ENCODE measurements at regions not wholly inside any gene's neighbourhood (a gene's known extent, or its start where the extent isn't known, plus 50 kb on each side); places are given as distances from the start of the nearest gene placed in this dataset.

- Histone ChIP-seq H4K91ac (ENCODE audit: insufficient read depth, low read depth, low read length) (no peak overlapping the region), H3K9me1 (ENCODE audit: insufficient read depth, low read length) (no peaks in the 10 kb centered on the region), H4K5ac (ENCODE audit: low read depth, low read length) (no peak overlapping the region), H2BK20ac (ENCODE audit: low read depth, low read length) (no peak overlapping the region), H2BK15ac (ENCODE audit: low read depth, low read length) (no peak overlapping the region), H4K20me1 (ENCODE audit: insufficient read depth, low read length) (no peaks in the 10 kb centered on the region), H3K4me2 (ENCODE audit: low read depth, low read length) (no peak overlapping the region), H3K79me1 (ENCODE audit: low read depth in 1 of 2, low read length in 2 of 2) (no peaks in the 10 kb centered on the region), H3K4me1 (ENCODE audit: control insufficient read depth, insufficient read depth, low read length) (no peaks in the 10 kb centered on the region), H3K18ac (ENCODE audit: low read depth, low read length) (no peak overlapping the region), H4K8ac (ENCODE audit: low read depth in 2 of 2, low read length in 2 of 2) (no peak overlapping the region), H2AFZ (replicated peaks; ENCODE audit: low read length, poor library complexity) (no peak overlapping the region), H3K9me3 (ENCODE audit: control insufficient read depth, insufficient read depth, low read length) (no peaks in the 10 kb centered on the region), H3K27ac (ENCODE audit: insufficient read depth, low read length) (no peak overlapping the region), H3K23ac (ENCODE audit: low read depth, low read length) (no peak overlapping the region), H3K9ac (ENCODE audit: low read depth, low read length) (no peak overlapping the region), H2BK120ac (ENCODE audit: low read depth, low read length) (no peak overlapping the region), H2BK5ac (ENCODE audit: low read depth, low read length, poor library complexity, severe bottlenecking) (no peak overlapping the region), H2AK9ac (replicated peaks; ENCODE audit: low read depth, low read length, poor library complexity) (no peak overlapping the region), H3K4me3 (ENCODE audit: insufficient read depth, low read depth, low read length) (no peak overlapping the region), H3K14ac (replicated peaks; ENCODE audit: low read depth, low read length) (no peak overlapping the region), H3K56ac (ENCODE audit: extremely low read depth, insufficient read depth, low read length) (no peak overlapping the region), H2AK5ac (ENCODE audit: low read depth, low read length) (no peak overlapping the region), H3K4ac (ENCODE audit: low read depth, low read length) (no peak overlapping the region), H3K27me3 (ENCODE audit: control insufficient read depth, insufficient read depth, low read length) (no peaks in the 10 kb centered on the region; the same call in 1 of the 2 replicates), H3K36me3 (ENCODE audit: control insufficient read depth, insufficient read depth, low read length) (no peaks in the 10 kb centered on the region)
- dilution Hi-C loops (cut with HindIII; ENCODE audit: low sequenced_read_pairs, unreplicated experiment) (no loop called here), in situ Hi-C loops (cut with MboI; ENCODE audit: low sequenced_read_pairs) (no loop called here), intact Hi-C loops (cut with micrococcal nuclease) (no loop called here)
- BruUV-seq (replicated peaks), result no TSS peak
- CTCF ChIA-PET, result interaction anchor here (0.7 kb wide), 1 partner anchor 19 kb away, joined by 5 read pairs; no protein-coding TSS in a partner anchor
- TF ChIP-seq CEBPB (IDR thresholded peaks at IDR 0.05; ENCODE audit: low read depth, low read length) (no peak), RCOR1 (IDR thresholded peaks at IDR 0.05; ENCODE audit: insufficient replicate concordance, low read length) (no peak), NFE2L2 (IDR thresholded peaks at IDR 0.05; ENCODE audit: low read depth, low read length) (no peak), FOS (IDR thresholded peaks at IDR 0.05; ENCODE audit: low read depth, low read length) (no peak), MXI1 (IDR thresholded peaks at IDR 0.05; ENCODE audit: borderline replicate concordance, low read depth, low read length) (no peak), CHD1 (IDR thresholded peaks at IDR 0.05; ENCODE audit: low read depth, low read length) (no peak), ELK1 (IDR thresholded peaks at IDR 0.05; ENCODE audit: borderline replicate concordance, low read depth, low read length) (no peak), SMC3 (IDR thresholded peaks at IDR 0.05; ENCODE audit: low read depth, low read length) (no peak), BHLHE40 (IDR thresholded peaks at IDR 0.05; ENCODE audit: low read depth, low read length) (no peak)
- DNase-seq (no peak), ATAC-seq (ENCODE audit: low read depth) (no peak)
- POLR2A ChIA-PET (ENCODE audit: unreplicated experiment), result no interaction called here
- no CpG with 5 or more reads among the region's 1 CpG for WGBS, 2 experiments (ENCODE audit: extremely low coverage in 2 of 2, insufficient read length in 1 of 2)
Measured at GRCh38 chr6:126787635-126788034, 330.8 kb upstream of the RSPO3 start.
